Right lobe of liver (tissue), 6 donors: ENCODE measurements at regions not wholly inside any gene's neighbourhood (a gene's known extent, or its start where the extent isn't known, plus 50 kb on each side); places are given as distances from the start of the nearest gene placed in this dataset.

Experiments used
- ATAC-seq, 4 donors: fragments of 200-7000 bp; cut with Tn5 transposase; one replicate each; pipeline ENCODE4 v1.9.1; 2020; ENCODE audit warnings: mild to moderate bottlenecking in 4 of 4, moderate library complexity in 4 of 4
- DNase-seq, 3 donors: peaks; one replicate each; pipeline ENCODE4 v3.0.0-alpha.2; 2020
- H3K27ac ChIP-seq, 3 donors: fragments of 200-600 bp; one replicate each; pipeline ENCODE4 v1.8.0; 2022
- H3K27me3 ChIP-seq, 2 donors: fragments of 200-600 bp; one replicate each; pipeline ENCODE4 v1.8.0; 2022
- H3K36me3 ChIP-seq, 4 donors: fragments of 200-600 bp; sonication (generic) in 1 of 4; one replicate each; pipeline versions ENCODE4 v1.5.1 to v1.8.0; 2017 to 2022; ENCODE audit warnings: control low read depth in 1 of 4
- H3K4me1 ChIP-seq, 4 donors: fragments of 200-600 bp; sonication (generic) in 1 of 4; one replicate each; pipeline versions ENCODE4 v1.5.1 to v1.8.0; 2017 to 2022; ENCODE audit warnings: control low read depth in 1 of 4
- H3K4me3 ChIP-seq, 3 donors: fragments of 200-600 bp; one replicate each; pipeline ENCODE4 v1.8.0; 2022
- H3K9me3 ChIP-seq, 4 donors: fragments of 200-600 bp; sonication (generic) in 1 of 4; one replicate each; pipeline versions ENCODE4 v1.5.1 to v1.8.0; 2017 to 2022; ENCODE audit warnings: control low read depth in 1 of 4
- POLR2A ChIP-seq: fragments of 450-650 bp; IDR thresholded peaks from one replicate; pipeline ENCODE4 v1.6.1; 2017; ENCODE audit warnings: antibody characterized with exemption, mild to moderate bottlenecking
- WGBS: methylation state at CpG from one replicate; pipeline ENCODE4 v1.1.6; 2018; ENCODE audit warnings: low coverage, low lambda C conversion rate; ENCODE audit not compliant: insufficient coverage; ENCODE audit errors: missing lambda C conversion rate; 5-methylcytosine and 5-hydroxymethylcytosine counted together
- intact Hi-C, 2 donors: fragments of 100-400 bp; cut with DNase I; formaldehyde crosslinking; loops; one replicate each; pipeline versions ENCODE4 v1.11.2 to v1.14.1; 2022
- TF ChIP-seq, protein P1 (sequence below), 4 donors: fragments of 200-600 bp in 3 of 4; fragments of 450-650 bp in 1 of 4; IDR thresholded peaks; one replicate each; pipeline versions ENCODE4 v1.5.1 to v1.8.0; 2016 to 2022; ENCODE audit warnings: antibody characterized with exemption in 4 of 4, mild to moderate bottlenecking in 2 of 4
- donor health status: DM: no; HTN: yes; CAD: no.
- donor health status: DM: no; HTN: no; CAD: no.
- donor health status: DM: no; HTN: no; CAD: no.
- donor health status: DM: no; HTN: yes; CAD: no.
- donor health status: DM: no; HTN: yes; CAD: no.

DNA sequence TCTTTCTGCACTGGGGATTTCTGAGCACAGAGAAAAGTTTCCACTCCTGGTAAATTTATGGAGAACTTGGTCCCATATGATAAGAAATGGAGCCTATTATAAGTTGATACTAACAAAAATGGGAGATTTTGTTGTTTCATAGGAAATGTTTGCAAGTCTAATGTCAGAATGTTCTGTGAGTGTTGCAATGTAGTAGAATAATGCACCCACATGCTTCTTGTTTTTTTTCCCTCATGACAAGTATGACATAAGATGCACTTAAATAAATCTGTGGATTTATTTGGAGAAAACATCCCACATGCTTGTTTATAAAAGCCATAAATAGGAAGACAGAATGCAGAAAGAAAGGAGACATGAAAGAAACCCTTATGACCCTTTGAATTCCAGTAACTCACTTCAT lies 50.8 kb upstream of the KCNJ6 start:
- Histone ChIP-seq H3K4me3 (no peak overlapping the region), H3K4me1 (no peaks in the 10 kb centered on the region), H3K27ac (no peak overlapping the region), H3K36me3 (no peaks in the 10 kb centered on the region), H3K9me3 (no peaks in the 10 kb centered on the region), H3K27me3 (no peaks in the 10 kb centered on the region)
- intact Hi-C loops = no loop called here
- TF ChIP-seq, protein P1, sequence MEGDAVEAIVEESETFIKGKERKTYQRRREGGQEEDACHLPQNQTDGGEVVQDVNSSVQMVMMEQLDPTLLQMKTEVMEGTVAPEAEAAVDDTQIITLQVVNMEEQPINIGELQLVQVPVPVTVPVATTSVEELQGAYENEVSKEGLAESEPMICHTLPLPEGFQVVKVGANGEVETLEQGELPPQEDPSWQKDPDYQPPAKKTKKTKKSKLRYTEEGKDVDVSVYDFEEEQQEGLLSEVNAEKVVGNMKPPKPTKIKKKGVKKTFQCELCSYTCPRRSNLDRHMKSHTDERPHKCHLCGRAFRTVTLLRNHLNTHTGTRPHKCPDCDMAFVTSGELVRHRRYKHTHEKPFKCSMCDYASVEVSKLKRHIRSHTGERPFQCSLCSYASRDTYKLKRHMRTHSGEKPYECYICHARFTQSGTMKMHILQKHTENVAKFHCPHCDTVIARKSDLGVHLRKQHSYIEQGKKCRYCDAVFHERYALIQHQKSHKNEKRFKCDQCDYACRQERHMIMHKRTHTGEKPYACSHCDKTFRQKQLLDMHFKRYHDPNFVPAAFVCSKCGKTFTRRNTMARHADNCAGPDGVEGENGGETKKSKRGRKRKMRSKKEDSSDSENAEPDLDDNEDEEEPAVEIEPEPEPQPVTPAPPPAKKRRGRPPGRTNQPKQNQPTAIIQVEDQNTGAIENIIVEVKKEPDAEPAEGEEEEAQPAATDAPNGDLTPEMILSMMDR (IDR thresholded peaks at IDR 0.05) = no peak
- no peak for TF ChIP-seq POLR2A
- ATAC-seq (no peak), DNase-seq (no peak)

GRCh38 chr21:37968744-37969143 lies 52.5 kb upstream of the KCNJ6 start:
- Histone ChIP-seq H3K9me3 (no peaks in the 10 kb centered on the region), H3K4me3 (no peak overlapping the region), H3K36me3 (no peaks in the 10 kb centered on the region), H3K4me1 (no peaks in the 10 kb centered on the region), H3K27ac (no peak overlapping the region), H3K27me3 (no peaks in the 10 kb centered on the region)
- no peak for DNase-seq
- intact Hi-C loops = no loop called here
- no peak for ATAC-seq
- TF ChIP-seq, protein P1 (IDR thresholded peaks at IDR 0.05) = no peak
- TF ChIP-seq POLR2A = no peak
- WGBS = 66% methylated on average over 3 of the region's 3 CpGs

DNA sequence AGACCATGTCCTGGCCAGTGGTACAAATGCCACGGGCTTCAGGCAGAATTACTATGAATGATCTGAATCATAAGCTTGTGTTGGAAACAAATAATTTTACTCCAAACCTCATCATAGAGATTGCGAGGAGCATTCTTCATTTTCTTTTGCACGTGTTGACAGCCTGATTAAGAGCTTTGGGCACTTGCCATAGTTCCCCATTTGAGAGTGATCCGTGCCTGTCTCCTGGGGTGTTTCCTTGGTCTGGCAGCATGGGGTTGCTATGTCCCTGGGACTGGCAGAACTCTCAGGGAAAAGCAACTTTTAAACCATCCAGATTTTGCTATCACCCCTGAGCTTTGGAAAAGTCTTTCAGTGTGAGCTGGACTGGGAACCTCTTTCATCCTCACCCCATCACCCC lies 54.3 kb upstream of the KCNJ6 start:
- intact Hi-C loops = no loop called here
- TF ChIP-seq, protein P1 (IDR thresholded peaks at IDR 0.05) = no peak
- no peak for TF ChIP-seq POLR2A
- WGBS = 35% methylated on average over 4 of the region's 4 CpGs
- Histone ChIP-seq H3K4me1 (no peaks in the 10 kb centered on the region), H3K4me3 (no peak overlapping the region), H3K9me3 (no peaks in the 10 kb centered on the region), H3K27me3 (no peaks in the 10 kb centered on the region), H3K27ac (no peak overlapping the region), H3K36me3 (no peaks in the 10 kb centered on the region)
- DNase-seq = no peak
- ATAC-seq = no peak

- intact Hi-C loops = no loop called here
Observed at GRCh38 chr21:37971390-37971950, 55.2 kb upstream of the KCNJ6 start.

More at GRCh38 chr21:37971390-37971950, 55.2 kb upstream of the KCNJ6 start:
- Histone ChIP-seq H3K27me3 (no peaks in the 10 kb centered on the region), H3K4me3 (no peak overlapping the region), H3K4me1 (no peaks in the 10 kb centered on the region), H3K27ac (no peak overlapping the region), H3K36me3 (no peaks in the 10 kb centered on the region), H3K9me3 (no peaks in the 10 kb centered on the region)
- 34% methylated on average over 6 of the region's 6 CpGs for WGBS
- TF ChIP-seq, protein P1 (IDR thresholded peaks at IDR 0.05) = no peak
- no peak for TF ChIP-seq POLR2A
- DNase-seq (no peak), ATAC-seq (no peak)
